Endothelial cell of umbilical vein (primary cell): ENCODE measurements at regions not wholly inside any gene's neighbourhood (a gene's known extent, or its start where the extent isn't known, plus 50 kb on each side); places are given as distances from the start of the nearest gene placed in this dataset.

Experiments used
- BruUV-seq: library from RNA; stranded (reverse); fragments of 400-500 nt; replicated peaks from 2 replicates; lab custom pipeline; 2021; lab: Mats Ljungman, UMichigan
- CTCF ChIA-PET: fragments of 300-600, 350-600 bp; sonication (Branson Sonifier 250); formaldehyde crosslinking; loops from one replicate; lab custom pipeline; 2021; ENCODE audit warnings: antibody characterized with exemption, inconsistent platforms; lab: Charles Lee
- POLR2A ChIA-PET: fragments of 300-600, 350-600 bp; sonication (Branson Sonifier 250); formaldehyde crosslinking; loops from one replicate; lab custom pipeline; 2021; ENCODE audit warnings: antibody characterized with exemption, inconsistent platforms; lab: Charles Lee
- DNase-seq: peaks from one replicate; pipeline ENCODE4 v3.0.0-alpha.2; 2011; ENCODE audit warnings: low read depth, low spot score
- FAIRE-seq: peaks from 2 replicates; lab custom pipeline; 2011; peaks lifted over from hg19 to GRCh38; lab: Jason Lieb, UNC
- H2AFZ ChIP-seq: 2 replicates; pipeline ENCODE4 v1.6.0; 2012; ENCODE audit warnings: low read depth, low read length, control low read depth, inconsistent platforms
- H3K27ac ChIP-seq: 2 replicates; pipeline ENCODE4 v1.5.1; 2011; ENCODE audit warnings: low read depth, mild to moderate bottlenecking, control low read depth, low read length, moderate library complexity; ENCODE audit not compliant: insufficient read depth
- H3K27me3 ChIP-seq, 2 experiments: 2 replicates each; pipeline versions ENCODE4 v1.6.0 to v1.6.1; 2011; ENCODE audit warnings: low read length in 2 of 2, mixed read lengths in 1 of 2; ENCODE audit not compliant: control insufficient read depth in 2 of 2, insufficient read depth in 2 of 2
- H3K36me3 ChIP-seq, 2 experiments: 2 replicates in 1 of 2; 3 replicates in 1 of 2; pipeline ENCODE4 v1.5.1; 2011; ENCODE audit warnings: low read length in 2 of 2, mild to moderate bottlenecking in 1 of 2, moderate library complexity in 1 of 2; ENCODE audit not compliant: control insufficient read depth in 2 of 2, insufficient read depth in 2 of 2; ENCODE audit errors: extremely low read depth in 1 of 2
- H3K4me1 ChIP-seq: 3 replicates; pipeline ENCODE4 v1.5.1; 2011; ENCODE audit warnings: mild to moderate bottlenecking, low read length; ENCODE audit not compliant: control insufficient read depth, insufficient read depth; ENCODE audit errors: extremely low read depth
- H3K4me2 ChIP-seq: 2 replicates; pipeline ENCODE4 v1.6.1; 2011; ENCODE audit warnings: low read length, control low read depth, mixed read lengths; ENCODE audit not compliant: insufficient read depth
- H3K4me3 ChIP-seq, 3 experiments: fragments of 200-600 bp in 1 of 3; sonication (generic), shearing (Covaris generic) in 1 of 3; replicated peaks in 1 of 3; 2 replicates each; pipeline ENCODE4 v1.5.1; 2011 to 2016; ENCODE audit warnings: control low read depth in 3 of 3, low read length in 3 of 3, mild to moderate bottlenecking in 2 of 3, inconsistent platforms in 1 of 3, low read depth in 1 of 3, moderate library complexity in 1 of 3; ENCODE audit not compliant: insufficient read depth in 1 of 3
- H3K79me2 ChIP-seq: 2 replicates; pipeline ENCODE4 v1.6.0; 2012; ENCODE audit warnings: low read length, inconsistent platforms; ENCODE audit not compliant: control insufficient read depth, insufficient read depth
- H3K9ac ChIP-seq: replicated peaks from 2 replicates; pipeline ENCODE3; 2011; ENCODE audit warnings: low read length, control low read depth; ENCODE audit not compliant: insufficient read depth; ENCODE audit errors: extremely low read depth
- H3K9me1 ChIP-seq: replicated peaks from 3 replicates; pipeline ENCODE4 v1.6.0; 2011; ENCODE audit warnings: mild to moderate bottlenecking, low read length; ENCODE audit not compliant: control insufficient read depth, insufficient read depth; ENCODE audit errors: extremely low read depth
- H3K9me3 ChIP-seq: replicated peaks from 2 replicates; pipeline ENCODE4 v1.5.1; 2012; ENCODE audit warnings: low read length, inconsistent platforms; ENCODE audit not compliant: control insufficient read depth, insufficient read depth
- H4K20me1 ChIP-seq: replicated peaks from 2 replicates; pipeline ENCODE3; 2011; ENCODE audit warnings: mild to moderate bottlenecking, low read length; ENCODE audit not compliant: control insufficient read depth, insufficient read depth; ENCODE audit errors: extremely low read depth
- EZH2 ChIP-seq: IDR thresholded peaks from 2 replicates; pipeline ENCODE4 v1.6.1; 2012; ENCODE audit warnings: borderline replicate concordance, low read depth, mild to moderate bottlenecking, moderate library complexity, low read length, inconsistent platforms; ENCODE audit not compliant: severe bottlenecking
- FOS ChIP-seq: IDR thresholded peaks from 2 replicates; pipeline ENCODE4 v1.6.1; 2011; ENCODE audit warnings: mild to moderate bottlenecking, low read length, moderate library complexity, borderline replicate concordance; ENCODE audit not compliant: insufficient read depth
- GATA2 ChIP-seq: IDR thresholded peaks from 2 replicates; pipeline ENCODE4 v1.7.0; 2011; ENCODE audit warnings: low read depth, mild to moderate bottlenecking, moderate library complexity, mixed read lengths, low read length; ENCODE audit not compliant: insufficient read length, insufficient read depth
- JUN ChIP-seq: IDR thresholded peaks from 2 replicates; pipeline ENCODE4 v1.6.1; 2011; ENCODE audit warnings: borderline replicate concordance, low read depth; ENCODE audit not compliant: insufficient read length, insufficient read depth
- MYC ChIP-seq: IDR thresholded peaks from one replicate; pipeline ENCODE4 v1.6.1; 2011; ENCODE audit warnings: mild to moderate bottlenecking, low read depth, low read length
- POLR2A ChIP-seq: IDR thresholded peaks from 2 replicates; pipeline ENCODE4 v1.6.1; 2012; ENCODE audit warnings: low read depth, mild to moderate bottlenecking, control low read depth, low read length
- POLR2AphosphoS5 ChIP-seq: IDR thresholded peaks from 2 replicates; pipeline ENCODE4 v1.6.1; 2012; ENCODE audit warnings: low read depth, mild to moderate bottlenecking, control low read depth, low read length, moderate library complexity; ENCODE audit not compliant: insufficient read depth
- dilution Hi-C: fragments of 300-500 bp; cut with MboI; formaldehyde crosslinking; loops from one replicate; pipeline ENCODE4 v1.15.0; 2019; ENCODE audit warnings: low sequenced_read_pairs; ENCODE audit not compliant: extremely low pct_ligation_motif_present
- intact Hi-C: fragments of 100-400 bp; cut with micrococcal nuclease; formaldehyde crosslinking; loops from one replicate; pipeline ENCODE4 v1.10.0; 2022
- TF ChIP-seq, protein P1 (sequence below): IDR thresholded peaks from 2 replicates; pipeline ENCODE4 v1.6.1; 2011; ENCODE audit not compliant: insufficient read depth, insufficient read length
- TF ChIP-seq, protein P2 (sequence below), 2 donors: IDR thresholded peaks; 1 replicate in 1 of 2; 2 replicates in 1 of 2; pipeline ENCODE4 v1.5.1; 2011; ENCODE audit warnings: low read length in 2 of 2, mild to moderate bottlenecking in 2 of 2, moderate library complexity in 2 of 2, control low read depth in 1 of 2, inconsistent platforms in 1 of 2, low read depth in 1 of 2; ENCODE audit not compliant: insufficient read depth in 1 of 2; ENCODE audit errors: extremely low read depth in 1 of 2

DNA sequence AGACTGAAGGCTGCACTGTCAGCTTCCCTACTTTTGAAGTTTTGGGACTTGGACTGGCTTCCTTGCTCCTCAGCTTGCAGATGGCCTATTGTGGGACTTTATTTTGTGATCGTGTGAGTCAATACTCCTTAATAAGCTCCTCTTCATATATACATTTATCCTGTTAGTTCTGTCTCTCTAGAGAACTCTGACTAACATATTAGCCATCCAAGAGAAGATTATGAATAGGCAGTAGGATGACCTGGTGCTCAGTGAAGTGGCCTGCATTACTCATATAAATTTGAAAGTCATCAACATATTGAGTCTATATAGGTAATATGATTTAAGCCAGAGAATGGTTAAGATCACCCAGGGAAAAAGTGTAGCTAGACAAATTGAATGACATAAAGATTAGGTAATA is 136.3 kb upstream of the UFM1 start:
- Histone ChIP-seq H3K4me3 (no peak overlapping the region), H3K4me2 (no peak overlapping the region), H3K9me3 (no peaks in the 10 kb centered on the region), H3K27me3 (no peaks in the 10 kb centered on the region), H4K20me1 (no peaks in the 10 kb centered on the region), H3K79me2 (no peaks in the 10 kb centered on the region), H2AFZ (no peak overlapping the region), H3K4me1 (no peaks in the 10 kb centered on the region), H3K9me1 (no peaks in the 10 kb centered on the region), H3K9ac (no peak overlapping the region), H3K27ac (no peak overlapping the region), H3K36me3 (no peaks in the 10 kb centered on the region)
- ChIA-PET POLR2A (no interaction called here), CTCF (no interaction called here)
- TF ChIP-seq, protein P1, sequence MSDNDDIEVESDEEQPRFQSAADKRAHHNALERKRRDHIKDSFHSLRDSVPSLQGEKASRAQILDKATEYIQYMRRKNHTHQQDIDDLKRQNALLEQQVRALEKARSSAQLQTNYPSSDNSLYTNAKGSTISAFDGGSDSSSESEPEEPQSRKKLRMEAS: no peak
- TF ChIP-seq POLR2A (no peak), EZH2 (no peak), FOS (no peak), POLR2AphosphoS5 (no peak), GATA2 (no peak), MYC (no peak), JUN (no peak)
- TF ChIP-seq, protein P2, sequence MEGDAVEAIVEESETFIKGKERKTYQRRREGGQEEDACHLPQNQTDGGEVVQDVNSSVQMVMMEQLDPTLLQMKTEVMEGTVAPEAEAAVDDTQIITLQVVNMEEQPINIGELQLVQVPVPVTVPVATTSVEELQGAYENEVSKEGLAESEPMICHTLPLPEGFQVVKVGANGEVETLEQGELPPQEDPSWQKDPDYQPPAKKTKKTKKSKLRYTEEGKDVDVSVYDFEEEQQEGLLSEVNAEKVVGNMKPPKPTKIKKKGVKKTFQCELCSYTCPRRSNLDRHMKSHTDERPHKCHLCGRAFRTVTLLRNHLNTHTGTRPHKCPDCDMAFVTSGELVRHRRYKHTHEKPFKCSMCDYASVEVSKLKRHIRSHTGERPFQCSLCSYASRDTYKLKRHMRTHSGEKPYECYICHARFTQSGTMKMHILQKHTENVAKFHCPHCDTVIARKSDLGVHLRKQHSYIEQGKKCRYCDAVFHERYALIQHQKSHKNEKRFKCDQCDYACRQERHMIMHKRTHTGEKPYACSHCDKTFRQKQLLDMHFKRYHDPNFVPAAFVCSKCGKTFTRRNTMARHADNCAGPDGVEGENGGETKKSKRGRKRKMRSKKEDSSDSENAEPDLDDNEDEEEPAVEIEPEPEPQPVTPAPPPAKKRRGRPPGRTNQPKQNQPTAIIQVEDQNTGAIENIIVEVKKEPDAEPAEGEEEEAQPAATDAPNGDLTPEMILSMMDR (IDR thresholded peaks at IDR 0.05; ENCODE audit: extremely low read depth in 1 of 2, insufficient read depth in 1 of 2, low read depth in 1 of 2, low read length in 2 of 2): no peak
- no TSS peak for BruUV-seq
- no peak for DNase-seq
- no peak for FAIRE-seq
- dilution Hi-C loops: no loop called here
- intact Hi-C loops: no loop called here
